ENCODE measurements at regions not wholly inside any gene's neighbourhood (a gene's known extent, or its start where the extent isn't known, plus 50 kb on each side); places are given as distances from the start of the nearest gene placed in this dataset.

- TF ChIP-seq POLR2A (IDR thresholded peaks at IDR 0.05; ENCODE audit: borderline replicate concordance, extremely low read depth, insufficient read depth, insufficient read length) (no peak), ATF3 (IDR thresholded peaks at IDR 0.05) (no peak), SIN3A (IDR thresholded peaks at IDR 0.05; ENCODE audit: low read depth) (no peak), CTCF (IDR thresholded peaks at IDR 0.05 in 2 of 3, conservative IDR thresholded peaks at IDR 0.05 in 1 of 3; ENCODE audit: borderline replicate concordance in 1 of 3, insufficient read depth in 1 of 3, low read depth in 2 of 3, low read length in 2 of 3) (no peak)
Measured at GRCh38 chr12:42774238-42774637, 184.7 kb upstream of the PRICKLE1 start.
